OCI-LY7 (cell line): ENCODE measurements at regions not wholly inside any gene's neighbourhood (a gene's known extent, or its start where the extent isn't known, plus 50 kb on each side); places are given as distances from the start of the nearest gene placed in this dataset.

ENCODE experiments used
- CTCF ChIP-seq: fragments of 200-600 bp; sonication (generic); conservative IDR thresholded peaks from 2 replicates; pipeline ENCODE4 v1.5.1; 2014; ENCODE audit warnings: mild to moderate bottlenecking, antibody characterized with exemption, low read length, moderate library complexity, mixed read lengths
- EZH2phosphoT487 ChIP-seq: fragments of 200-600 bp; sonication (generic); IDR thresholded peaks from 2 replicates; pipeline ENCODE4 v1.6.1; 2018; ENCODE audit warnings: low read depth, borderline replicate concordance, mild to moderate bottlenecking, mixed run types, antibody characterized with exemption, low read length, moderate library complexity, mixed read lengths

GRCh38 chr3:94512876-94513275 is 450.0 kb downstream of the NSUN3 start:
- no peak for TF ChIP-seq CTCF
- no peak for TF ChIP-seq EZH2phosphoT487
